HG03103 (cell line): ENCODE measurements at regions not wholly inside any gene's neighbourhood (a gene's known extent, or its start where the extent isn't known, plus 50 kb on each side); places are given as distances from the start of the nearest gene placed in this dataset.

Experiments
- ATAC-seq: cut with Tn5 transposase; IDR thresholded peaks from one replicate; pipeline ENCODE4 v1.9.1; 2021; ENCODE audit warnings: low read depth; ENCODE audit not compliant: unreplicated experiment

GRCh38 chr12:5223881-5224280 lies 180.2 kb downstream of the KCNA5 start:
- ATAC-seq, result no peak

- ATAC-seq, result no peak
Observed at GRCh38 chr12:5226581-5226980, 182.9 kb downstream of the KCNA5 start.

GRCh38 chr12:5227708-5228373 lies 184.2 kb downstream of the KCNA5 start:
- no peak for ATAC-seq

GRCh38 chr12:5230156-5230555 lies 186.5 kb downstream of the KCNA5 start:
- ATAC-seq, result no peak

GRCh38 chr12:5230861-5231260 lies 187.2 kb downstream of the KCNA5 start:
- ATAC-seq, result no peak

GRCh38 chr12:5232291-5232690 lies 188.6 kb downstream of the KCNA5 start:
- no peak for ATAC-seq

GRCh38 chr12:5232826-5233500 lies 189.3 kb downstream of the KCNA5 start:
- ATAC-seq, result no peak

GRCh38 chr12:5236022-5236640 lies 192.5 kb downstream of the KCNA5 start:
- ATAC-seq, result no peak

GRCh38 chr12:5242440-5242839 lies 189.5 kb upstream of the NTF3 start:
- no peak for ATAC-seq

- ATAC-seq, result no peak
Observed at GRCh38 chr12:5243014-5243413, 188.9 kb upstream of the NTF3 start.

- ATAC-seq, result no peak
Observed at GRCh38 chr12:5244513-5244972, 187.4 kb upstream of the NTF3 start.

- ATAC-seq, result no peak
Observed at GRCh38 chr12:5246196-5246595, 185.7 kb upstream of the NTF3 start.

GRCh38 chr12:5247144-5247543 lies 184.8 kb upstream of the NTF3 start:
- no peak for ATAC-seq

GRCh38 chr12:5248230-5248629 lies 183.7 kb upstream of the NTF3 start:
- no peak for ATAC-seq

- ATAC-seq, result no peak
Observed at GRCh38 chr12:5248999-5249526, 182.8 kb upstream of the NTF3 start.

GRCh38 chr12:5251092-5251491 lies 180.8 kb upstream of the NTF3 start:
- no peak for ATAC-seq

GRCh38 chr12:5251786-5252185 lies 180.1 kb upstream of the NTF3 start:
- ATAC-seq, result no peak

GRCh38 chr12:5254703-5255102 lies 177.2 kb upstream of the NTF3 start:
- no peak for ATAC-seq

GRCh38 chr12:5257763-5258495 lies 174.0 kb upstream of the NTF3 start:
- ATAC-seq, result no peak

- no peak for ATAC-seq
Observed at GRCh38 chr12:5258498-5258897, 173.4 kb upstream of the NTF3 start.

GRCh38 chr12:5258926-5259325 lies 173.0 kb upstream of the NTF3 start:
- no peak for ATAC-seq
